CD1c-positive myeloid dendritic cell (primary cell): ENCODE measurements at regions not wholly inside any gene's neighbourhood (a gene's known extent, or its start where the extent isn't known, plus 50 kb on each side); places are given as distances from the start of the nearest gene placed in this dataset.

ENCODE experiments used
- DNase-seq: peaks from one replicate; pipeline ENCODE4 v3.0.0-alpha.2; 2016; ENCODE audit errors: extremely low spot score

DNA sequence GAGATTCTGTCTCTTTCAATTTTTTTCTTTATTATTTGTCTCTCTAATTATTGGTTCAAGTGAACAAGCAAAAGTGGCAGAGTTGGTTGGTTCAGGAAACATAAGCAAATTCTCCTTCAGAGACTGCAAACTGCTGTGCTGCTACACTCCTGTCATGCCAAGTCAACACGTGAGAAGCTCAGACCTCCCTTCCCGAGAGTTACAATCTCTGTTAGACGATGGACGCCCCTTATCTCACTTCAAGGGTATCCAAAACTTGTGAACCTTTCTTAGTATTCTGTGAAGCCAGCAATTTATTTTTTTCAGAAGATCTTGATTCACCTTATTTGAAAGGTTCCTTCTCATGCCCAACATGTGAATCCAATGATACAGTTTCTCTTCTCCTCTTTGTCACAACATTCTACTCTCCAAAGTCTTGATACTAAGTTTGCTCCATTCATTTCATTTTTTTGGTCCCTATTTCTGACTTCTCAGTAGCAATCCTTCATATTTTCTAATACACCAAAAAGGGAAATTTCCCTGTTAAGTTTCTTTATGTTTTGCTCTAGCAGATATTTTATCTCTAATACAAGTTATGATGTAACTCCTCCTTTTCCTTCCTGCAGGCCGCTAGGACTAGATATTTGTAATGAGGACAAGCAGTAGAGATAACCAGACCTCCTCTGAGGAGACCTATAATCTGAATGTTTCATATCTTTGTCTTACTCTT, 448.8 kb upstream of the CITED2 start:
- DNase-seq, result no peak

DNA sequence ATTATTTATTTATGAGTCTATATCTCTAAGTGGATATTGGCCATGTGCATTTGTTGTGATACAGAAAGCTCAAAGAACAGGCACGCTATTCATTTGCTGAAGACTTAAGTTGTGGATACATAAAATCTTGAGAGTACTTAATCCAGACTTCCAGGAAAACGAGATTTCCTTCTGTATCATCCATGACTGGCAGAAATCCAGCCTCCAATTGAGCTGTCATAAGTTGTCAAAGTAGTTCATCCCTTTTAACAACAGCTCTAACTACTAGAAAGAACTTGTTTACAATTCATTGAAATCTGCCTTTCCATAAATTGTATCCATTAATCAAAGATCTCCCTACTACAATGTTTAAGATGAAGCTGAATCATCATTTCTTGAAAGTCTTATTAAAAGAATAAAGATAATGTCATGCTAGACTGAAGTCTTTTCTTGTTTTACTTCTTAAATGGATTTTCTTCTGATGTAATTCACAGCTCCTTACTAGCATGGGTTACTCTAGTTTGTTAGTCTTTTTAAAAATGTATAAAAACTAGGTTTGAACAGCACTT, 447.3 kb upstream of the CITED2 start:
- no peak for DNase-seq

DNA sequence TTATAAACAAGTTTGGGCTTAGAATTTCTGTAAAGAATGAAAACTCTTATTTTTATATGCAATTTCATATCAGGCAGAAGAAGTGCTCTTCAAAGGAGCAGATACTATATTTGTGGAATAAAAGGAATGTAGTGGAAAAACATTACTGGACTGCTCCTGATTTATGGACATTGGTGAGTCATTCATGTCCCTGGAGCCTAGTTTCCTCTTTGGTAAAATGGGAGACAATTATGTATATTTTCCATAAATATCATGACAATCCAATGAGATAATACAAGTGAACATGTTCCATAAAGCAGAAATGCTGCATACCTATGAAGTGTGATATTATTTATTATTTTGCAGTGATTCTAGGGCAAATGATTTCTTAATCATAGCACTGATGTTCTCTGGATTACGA, 445.8 kb upstream of the CITED2 start:
- DNase-seq, result no peak

DNA sequence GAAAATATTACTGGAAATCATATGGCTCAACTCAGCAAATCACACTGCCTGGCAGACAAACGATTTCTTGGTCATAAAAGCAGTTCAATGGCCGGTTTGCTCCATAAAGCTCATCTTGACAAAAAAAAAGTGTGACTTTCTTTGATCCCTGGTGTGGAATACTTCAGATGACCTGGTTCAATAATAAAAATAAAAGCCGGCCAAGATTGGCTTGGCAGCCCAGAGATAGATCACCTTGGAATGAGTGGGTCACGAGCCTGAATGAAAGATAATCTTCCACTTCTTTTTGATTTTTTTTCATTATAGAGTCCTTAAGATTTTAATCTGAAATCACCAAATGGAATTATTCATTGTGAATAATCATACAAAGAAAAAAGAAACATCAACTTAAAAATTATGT, 445.3 kb upstream of the CITED2 start:
- DNase-seq, result no peak

DNA sequence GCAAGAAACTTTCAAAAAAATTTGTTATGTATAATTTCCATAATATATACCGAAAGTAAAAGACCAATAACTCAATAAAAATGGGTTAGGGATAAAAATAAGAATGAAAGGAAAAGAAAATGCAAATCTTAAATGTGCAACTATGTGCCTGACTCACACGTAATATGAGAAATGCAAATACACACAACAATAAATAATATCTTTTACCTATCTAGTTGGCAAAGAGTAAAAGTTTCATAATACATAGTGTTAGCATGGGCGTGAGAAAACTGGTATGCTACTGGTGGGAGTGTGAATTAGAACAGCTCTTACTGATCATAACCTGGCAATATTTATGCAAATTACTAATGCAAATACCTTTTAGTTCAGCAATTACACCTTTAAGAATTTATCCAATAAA, 438.5 kb upstream of the CITED2 start:
- DNase-seq, result no peak

DNA sequence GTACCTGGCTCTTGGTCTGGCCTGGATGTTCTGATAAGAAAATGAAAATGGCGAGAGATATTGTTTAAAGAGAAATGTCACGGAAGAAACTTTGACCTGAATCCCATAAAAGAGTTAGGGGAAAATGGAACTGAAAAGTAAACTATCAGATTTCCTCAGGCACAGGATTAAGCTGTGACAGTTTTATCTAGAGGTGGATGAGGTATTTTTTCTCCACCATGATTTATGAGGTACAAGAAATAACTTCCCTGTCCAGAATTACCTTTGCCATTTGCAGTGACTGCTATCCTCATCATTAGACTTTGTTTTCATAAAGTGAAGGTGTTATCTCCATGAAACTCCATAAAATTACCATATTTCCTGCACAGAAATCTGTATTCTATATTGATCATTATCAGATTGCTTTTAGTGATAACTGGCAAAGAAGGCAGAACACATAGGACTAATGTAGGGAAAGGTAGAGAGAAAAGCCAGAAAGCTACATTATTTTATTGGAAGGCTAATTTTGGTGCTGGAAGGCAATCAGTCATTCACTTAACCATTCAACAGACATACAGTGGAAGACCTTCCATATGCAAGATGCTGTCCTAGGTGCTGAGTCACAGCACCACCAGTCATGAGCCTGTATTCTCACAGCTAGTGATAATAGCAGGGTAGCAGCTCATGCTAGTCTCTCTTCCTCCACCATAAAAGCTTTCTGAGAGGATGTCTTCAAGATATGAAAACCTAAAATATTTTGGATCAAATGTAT, 427.3 kb upstream of the CITED2 start:
- no peak for DNase-seq

GRCh38 chr6:139800837-139801236, 426.4 kb upstream of the CITED2 start:
- peak; percentile 66 for DNase-seq

GRCh38 chr6:139790527-139790926, 416.1 kb upstream of the CITED2 start:
- DNase-seq, result no peak

- no peak for DNase-seq
These were observed 409.8 kb upstream of the CITED2 start for GRCh38 chr6:139784222-139784769.

GRCh38 chr6:139779988-139780774, 405.7 kb upstream of the CITED2 start:
- DNase-seq, result no peak

- DNase-seq, result no peak
These were observed 404.2 kb upstream of the CITED2 start for GRCh38 chr6:139778688-139779087.

- no peak for DNase-seq
These were observed 403.7 kb upstream of the CITED2 start for GRCh38 chr6:139778106-139778505.

- DNase-seq, result no peak
These were observed 402.9 kb upstream of the CITED2 start for GRCh38 chr6:139777202-139777970.

DNA sequence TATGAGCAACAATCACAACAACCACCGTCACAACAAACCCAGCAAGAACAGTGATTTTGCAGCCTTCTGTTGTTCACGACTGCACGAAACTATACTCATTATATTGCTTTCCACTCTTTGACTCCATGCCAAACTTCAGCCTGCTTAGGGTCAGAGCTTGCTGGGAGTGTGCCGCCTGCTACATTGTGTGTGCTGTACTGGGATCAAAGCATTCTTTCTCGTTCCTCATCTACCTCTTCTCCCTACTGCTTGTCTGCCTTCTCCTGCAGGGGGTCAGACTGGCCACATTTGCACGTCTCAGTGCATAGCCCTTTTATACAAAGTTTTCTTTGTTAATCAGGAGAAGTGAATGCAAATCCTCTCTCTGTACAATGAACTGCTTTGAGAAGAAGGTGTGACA, 401.6 kb upstream of the CITED2 start:
- DNase-seq, result no peak

DNA sequence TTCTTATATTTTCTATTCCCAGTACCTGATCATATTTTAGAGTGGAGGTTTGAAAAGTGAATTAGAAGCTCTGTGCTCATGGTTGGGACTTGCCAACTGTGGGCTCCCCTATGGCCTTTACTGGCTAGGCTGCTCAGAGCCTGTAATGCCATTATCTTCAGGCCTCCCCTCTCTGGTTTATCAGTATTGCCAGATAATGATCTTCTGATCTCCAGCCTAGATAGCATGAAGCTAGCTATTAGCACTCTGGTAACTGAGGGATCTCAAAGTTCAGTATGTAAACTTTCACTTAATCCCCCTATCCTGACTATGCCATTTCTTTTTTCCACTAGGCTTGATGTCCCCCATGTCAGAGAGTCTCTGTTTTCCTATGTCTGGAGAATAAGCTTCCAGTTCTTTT, 393.7 kb upstream of the CITED2 start:
- DNase-seq, result no peak

DNA sequence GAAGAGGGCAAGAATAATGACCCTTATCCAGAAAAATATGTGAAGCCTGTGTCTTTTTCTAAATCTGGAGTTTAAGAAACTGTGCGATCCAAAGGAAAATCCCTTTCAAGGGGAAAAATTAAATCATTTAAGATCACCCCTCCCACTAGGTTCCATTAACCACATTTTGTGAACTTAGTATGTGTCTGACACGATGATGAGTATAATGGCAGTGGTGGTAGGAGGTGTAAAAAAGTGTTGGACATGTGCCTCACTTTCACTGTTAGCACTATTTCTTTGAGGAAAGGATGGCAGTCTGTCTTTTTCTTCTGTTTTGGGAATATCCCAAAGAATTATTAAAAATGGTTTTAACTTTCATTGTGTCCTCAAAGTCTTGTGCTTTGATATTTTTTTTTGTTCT, 392.3 kb upstream of the CITED2 start:
- DNase-seq, result no peak

DNA sequence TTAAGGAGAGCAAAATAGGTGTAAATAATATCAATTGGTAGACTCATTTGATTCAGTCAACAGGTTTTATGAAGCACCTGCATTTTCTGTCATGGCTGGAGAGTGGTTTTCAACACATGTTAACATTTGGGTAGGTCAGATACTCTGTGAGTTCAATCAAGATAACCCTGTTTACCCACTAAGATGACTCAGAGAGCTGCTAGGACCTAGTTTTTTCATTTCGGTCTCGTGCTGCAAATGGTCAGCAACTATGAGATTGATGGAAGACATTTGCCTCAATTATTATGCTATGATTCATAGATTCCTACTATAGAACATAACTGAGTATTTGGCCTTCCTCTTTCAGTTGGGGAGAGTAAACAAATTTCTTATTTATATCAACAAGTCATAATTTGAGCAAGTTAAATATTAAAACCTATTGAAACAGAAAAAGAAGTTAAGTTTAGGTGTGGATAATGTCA, 391.4 kb upstream of the CITED2 start:
- DNase-seq, result peak; percentile 63

- DNase-seq, result peak; percentile 90
These were observed 390.1 kb upstream of the CITED2 start for GRCh38 chr6:139764498-139764986.

DNA sequence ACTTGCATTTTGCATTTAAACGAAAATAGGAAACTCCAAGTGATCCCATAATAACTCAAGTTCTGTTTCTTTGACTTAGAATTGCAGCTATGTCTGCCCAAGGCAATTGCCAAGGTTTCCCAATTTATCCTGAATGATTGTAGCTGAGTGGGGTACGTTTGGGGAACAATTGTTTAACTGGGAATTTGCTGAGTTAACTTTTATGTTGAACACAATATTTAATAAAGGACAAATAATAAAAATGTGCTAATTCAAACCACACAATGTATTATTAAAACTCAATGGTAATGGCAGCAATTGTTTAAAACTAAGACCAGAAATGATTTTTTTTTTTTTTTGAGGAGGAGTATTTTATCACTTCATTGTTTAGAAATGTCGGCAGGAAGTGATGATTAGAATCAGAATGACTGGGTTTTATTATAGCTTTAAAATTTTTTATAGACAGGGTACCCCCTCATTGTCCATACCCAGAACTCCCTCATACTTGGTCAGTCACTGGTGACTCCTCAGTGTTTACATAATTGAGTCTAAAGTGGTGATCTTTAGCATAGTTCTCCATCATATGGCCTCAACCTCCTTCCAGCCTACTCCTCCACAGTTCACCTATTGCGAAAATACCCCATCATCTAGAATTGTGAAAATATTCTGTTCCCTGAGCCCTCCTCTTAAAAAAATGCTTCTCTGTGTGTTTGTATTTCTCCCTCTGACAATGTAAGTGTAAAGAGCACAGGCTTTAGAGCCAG, 389.2 kb upstream of the CITED2 start:
- DNase-seq, result peak; percentile 79

GRCh38 chr6:139762587-139763031, 388.2 kb upstream of the CITED2 start:
- peak; percentile 97 for DNase-seq
